ENCODE measurements at regions not wholly inside any gene's neighbourhood (a gene's known extent, or its start where the extent isn't known, plus 50 kb on each side); places are given as distances from the start of the nearest gene placed in this dataset.

DNA sequence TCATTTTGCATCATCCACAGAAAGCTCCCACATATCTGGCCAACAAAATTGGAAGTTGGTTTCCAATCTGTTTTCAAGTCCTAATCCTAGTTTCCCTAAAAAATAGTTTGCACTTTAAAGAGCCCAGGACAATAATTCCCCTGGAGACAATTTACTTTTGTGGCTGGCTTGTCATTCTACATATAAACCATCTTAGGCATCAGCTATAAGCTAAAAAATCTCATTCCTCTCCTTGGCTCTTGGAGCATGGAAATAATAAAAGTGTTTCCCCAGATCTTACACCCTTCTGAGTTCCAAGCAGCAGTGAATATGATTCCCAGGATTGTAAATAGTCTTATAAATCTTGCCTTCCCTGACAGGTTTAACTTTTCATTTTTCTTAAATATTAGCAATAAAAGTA, 89.1 kb upstream of the NUDT4 start:
- CTCF ChIA-PET = no interaction called here
- DNase-seq (no peak), ATAC-seq (no peak)
- H3K9me2 ChIP-seq (replicated peaks; ENCODE audit: low read length) = no peaks in the 10 kb centered on the region
- H3K27ac ChIP-seq (ENCODE audit: low read length) = no peak overlapping the region
- POLR2A ChIA-PET (ENCODE audit: unreplicated experiment) = interaction anchor here (0.7 kb wide), 1 partner anchor 695 kb away, joined by 5 read pairs; no protein-coding TSS in a partner anchor
- H3F3A ChIP-seq (ENCODE audit: low read length, unreplicated experiment) = no peaks in the 10 kb centered on the region
- intact Hi-C loops (cut with micrococcal nuclease) = no loop called here
- H3K27me3 ChIP-seq (ENCODE audit: low read length) = no peaks in the 10 kb centered on the region
- no peaks in the 10 kb centered on the region for H3K36me3 ChIP-seq (ENCODE audit: low read depth, low read length)
- H3K4me2 ChIP-seq (ENCODE audit: low read length) = no peak overlapping the region
- no peaks in the 10 kb centered on the region for H3K9me3 ChIP-seq (ENCODE audit: low read length)
- H3K4me1 ChIP-seq (ENCODE audit: insufficient read depth, low read length) = no peaks in the 10 kb centered on the region
- TF ChIP-seq, protein P1, sequence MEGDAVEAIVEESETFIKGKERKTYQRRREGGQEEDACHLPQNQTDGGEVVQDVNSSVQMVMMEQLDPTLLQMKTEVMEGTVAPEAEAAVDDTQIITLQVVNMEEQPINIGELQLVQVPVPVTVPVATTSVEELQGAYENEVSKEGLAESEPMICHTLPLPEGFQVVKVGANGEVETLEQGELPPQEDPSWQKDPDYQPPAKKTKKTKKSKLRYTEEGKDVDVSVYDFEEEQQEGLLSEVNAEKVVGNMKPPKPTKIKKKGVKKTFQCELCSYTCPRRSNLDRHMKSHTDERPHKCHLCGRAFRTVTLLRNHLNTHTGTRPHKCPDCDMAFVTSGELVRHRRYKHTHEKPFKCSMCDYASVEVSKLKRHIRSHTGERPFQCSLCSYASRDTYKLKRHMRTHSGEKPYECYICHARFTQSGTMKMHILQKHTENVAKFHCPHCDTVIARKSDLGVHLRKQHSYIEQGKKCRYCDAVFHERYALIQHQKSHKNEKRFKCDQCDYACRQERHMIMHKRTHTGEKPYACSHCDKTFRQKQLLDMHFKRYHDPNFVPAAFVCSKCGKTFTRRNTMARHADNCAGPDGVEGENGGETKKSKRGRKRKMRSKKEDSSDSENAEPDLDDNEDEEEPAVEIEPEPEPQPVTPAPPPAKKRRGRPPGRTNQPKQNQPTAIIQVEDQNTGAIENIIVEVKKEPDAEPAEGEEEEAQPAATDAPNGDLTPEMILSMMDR (conservative IDR thresholded peaks at IDR 0.05; ENCODE audit: low read depth, low read length) = no peak
- TF ChIP-seq EZH2 (IDR thresholded peaks at IDR 0.05; ENCODE audit: low read length, unreplicated experiment) (no peak), EZH2phosphoT487 (IDR thresholded peaks at IDR 0.05; ENCODE audit: borderline replicate concordance, low read length) (no peak)
- no peak overlapping the region for H3K9ac ChIP-seq (ENCODE audit: low read length)
- peak overlapping the region; percentile 8; the same call in 1 of the 2 replicates for H2AFZ ChIP-seq (ENCODE audit: low read length)
- H3K4me3 ChIP-seq (ENCODE audit: low read length) = no peak overlapping the region
- no peaks in the 10 kb centered on the region for H4K20me1 ChIP-seq (ENCODE audit: low read length)
- no peaks in the 10 kb centered on the region for H3K79me2 ChIP-seq (ENCODE audit: low read length)
- BruUV-seq (replicated peaks) = no TSS peak

DNA sequence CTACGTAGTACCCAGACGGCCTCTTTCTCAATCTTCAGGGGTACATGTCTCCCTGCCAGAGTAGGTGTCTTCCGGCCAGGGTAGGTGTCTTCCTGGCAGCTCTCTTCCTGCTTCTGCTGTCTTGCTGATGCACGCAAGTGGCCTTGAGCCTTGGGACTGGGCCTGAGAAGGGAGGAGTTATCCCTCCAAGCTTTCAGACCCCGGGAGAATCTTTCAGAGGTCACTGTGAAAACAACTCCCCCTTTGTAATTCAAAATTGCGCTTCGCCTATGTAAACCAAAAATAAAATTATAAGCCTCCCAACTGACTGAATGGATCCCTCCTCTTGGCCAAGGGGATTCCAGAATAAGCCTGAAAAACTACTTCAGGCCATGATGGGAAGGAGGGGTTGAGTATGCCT, 87.3 kb upstream of the NUDT4 start:
- no TSS peak for BruUV-seq (replicated peaks)
- ChIA-PET CTCF (interaction anchor here (0.6 kb wide), 1 partner anchor 70 kb away, joined by 3 read pairs; no protein-coding TSS in a partner anchor), POLR2A (ENCODE audit: unreplicated experiment) (no interaction called here)
- H3K36me3 ChIP-seq (ENCODE audit: low read depth, low read length) = no peaks in the 10 kb centered on the region
- intact Hi-C loops (cut with micrococcal nuclease) = no loop called here
- no peaks in the 10 kb centered on the region for H3K9me2 ChIP-seq (replicated peaks; ENCODE audit: low read length)
- H3K9me3 ChIP-seq (ENCODE audit: low read length) = no peaks in the 10 kb centered on the region
- no peak overlapping the region for H2AFZ ChIP-seq (ENCODE audit: low read length)
- no peaks in the 10 kb centered on the region for H3K79me2 ChIP-seq (ENCODE audit: low read length)
- no peak overlapping the region for H3K4me3 ChIP-seq (ENCODE audit: low read length)
- DNase-seq = no peak
- H3K4me2 ChIP-seq (ENCODE audit: low read length) = no peak overlapping the region
- H3K4me1 ChIP-seq (ENCODE audit: insufficient read depth, low read length) = no peaks in the 10 kb centered on the region
- H3K9ac ChIP-seq (ENCODE audit: low read length) = no peak overlapping the region
- TF ChIP-seq EZH2phosphoT487 (IDR thresholded peaks at IDR 0.05; ENCODE audit: borderline replicate concordance, low read length) (no peak), EZH2 (IDR thresholded peaks at IDR 0.05; ENCODE audit: low read length, unreplicated experiment) (no peak)
- TF ChIP-seq, protein P1 (conservative IDR thresholded peaks at IDR 0.05; ENCODE audit: low read depth, low read length) = no peak
- H3K27me3 ChIP-seq (ENCODE audit: low read length) = no peaks in the 10 kb centered on the region
- ATAC-seq = no peak
- no peaks in the 10 kb centered on the region for H3F3A ChIP-seq (ENCODE audit: low read length, unreplicated experiment)
- no peak overlapping the region for H3K27ac ChIP-seq (ENCODE audit: low read length)
- H4K20me1 ChIP-seq (ENCODE audit: low read length) = no peaks in the 10 kb centered on the region

DNA sequence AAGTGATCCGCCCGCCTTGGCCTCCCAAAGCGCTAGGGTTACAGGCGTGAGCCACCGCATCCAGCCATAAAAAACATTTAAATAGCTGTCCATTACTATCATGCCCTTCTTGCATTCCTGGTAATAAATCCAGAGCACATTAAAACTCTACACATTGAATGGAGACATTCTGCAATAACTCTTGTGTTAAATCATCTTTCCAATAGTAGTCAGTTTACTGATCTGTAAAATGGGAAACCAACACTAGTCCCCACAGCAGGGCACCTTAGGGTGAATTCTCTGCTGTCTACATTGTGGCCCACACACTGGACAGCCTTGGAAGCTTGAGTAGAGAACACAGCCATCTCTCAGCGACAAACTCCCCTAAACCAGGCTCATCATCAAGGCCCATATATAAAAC, 85.5 kb upstream of the NUDT4 start:
- no peaks in the 10 kb centered on the region for H3K36me3 ChIP-seq (ENCODE audit: low read depth, low read length)
- H3K79me2 ChIP-seq (ENCODE audit: low read length) = no peaks in the 10 kb centered on the region
- no TSS peak for BruUV-seq (replicated peaks)
- H3K9me3 ChIP-seq (ENCODE audit: low read length) = no peaks in the 10 kb centered on the region
- DNase-seq (no peak), ATAC-seq (no peak)
- H3K4me3 ChIP-seq (ENCODE audit: low read length) = no peak overlapping the region
- POLR2A ChIA-PET (ENCODE audit: unreplicated experiment) = no interaction called here
- CTCF ChIA-PET = no interaction called here
- H3K4me1 ChIP-seq (ENCODE audit: insufficient read depth, low read length) = no peaks in the 10 kb centered on the region
- no peaks in the 10 kb centered on the region for H3K27me3 ChIP-seq (ENCODE audit: low read length)
- intact Hi-C loops (cut with micrococcal nuclease) = no loop called here
- no peak overlapping the region for H2AFZ ChIP-seq (ENCODE audit: low read length)
- H3F3A ChIP-seq (ENCODE audit: low read length, unreplicated experiment) = no peaks in the 10 kb centered on the region
- no peak overlapping the region for H3K9ac ChIP-seq (ENCODE audit: low read length)
- no peaks in the 10 kb centered on the region for H4K20me1 ChIP-seq (ENCODE audit: low read length)
- no peak overlapping the region for H3K4me2 ChIP-seq (ENCODE audit: low read length)
- TF ChIP-seq EZH2phosphoT487 (IDR thresholded peaks at IDR 0.05; ENCODE audit: borderline replicate concordance, low read length) = no peak
- TF ChIP-seq, protein P1 (conservative IDR thresholded peaks at IDR 0.05; ENCODE audit: low read depth, low read length) = no peak
- TF ChIP-seq EZH2 (IDR thresholded peaks at IDR 0.05; ENCODE audit: low read length, unreplicated experiment) = no peak
- no peak overlapping the region for H3K27ac ChIP-seq (ENCODE audit: low read length)
- no peaks in the 10 kb centered on the region for H3K9me2 ChIP-seq (replicated peaks; ENCODE audit: low read length)

Data from PC-3 (cell line).